Right lobe of liver (tissue), 6 donors: ENCODE measurements at regions not wholly inside any gene's neighbourhood (a gene's known extent, or its start where the extent isn't known, plus 50 kb on each side); places are given as distances from the start of the nearest gene placed in this dataset.
"Not testable (repeated sequence)": the region's sequence is repeated elsewhere in the genome, so short reads cannot be mapped to it uniquely, and the experiment has no call there.

Experiments
- ATAC-seq, 4 donors: fragments of 200-7000 bp; cut with Tn5 transposase; one replicate each; pipeline ENCODE4 v1.9.1; 2020; ENCODE audit warnings: mild to moderate bottlenecking in 4 of 4, moderate library complexity in 4 of 4
- DNase-seq, 3 donors: peaks; one replicate each; pipeline ENCODE4 v3.0.0-alpha.2; 2020
- H3K27ac ChIP-seq, 3 donors: fragments of 200-600 bp; one replicate each; pipeline ENCODE4 v1.8.0; 2022
- H3K27me3 ChIP-seq, 2 donors: fragments of 200-600 bp; one replicate each; pipeline ENCODE4 v1.8.0; 2022
- H3K36me3 ChIP-seq, 4 donors: fragments of 200-600 bp; sonication (generic) in 1 of 4; one replicate each; pipeline versions ENCODE4 v1.5.1 to v1.8.0; 2017 to 2022; ENCODE audit warnings: control low read depth in 1 of 4
- H3K4me1 ChIP-seq, 4 donors: fragments of 200-600 bp; sonication (generic) in 1 of 4; one replicate each; pipeline versions ENCODE4 v1.5.1 to v1.8.0; 2017 to 2022; ENCODE audit warnings: control low read depth in 1 of 4
- H3K4me3 ChIP-seq, 3 donors: fragments of 200-600 bp; one replicate each; pipeline ENCODE4 v1.8.0; 2022
- H3K9me3 ChIP-seq, 4 donors: fragments of 200-600 bp; sonication (generic) in 1 of 4; one replicate each; pipeline versions ENCODE4 v1.5.1 to v1.8.0; 2017 to 2022; ENCODE audit warnings: control low read depth in 1 of 4
- CTCF ChIP-seq, 4 donors: fragments of 200-600 bp in 3 of 4; fragments of 450-650 bp in 1 of 4; IDR thresholded peaks; one replicate each; pipeline versions ENCODE4 v1.5.1 to v1.8.0; 2016 to 2022; ENCODE audit warnings: antibody characterized with exemption in 4 of 4, mild to moderate bottlenecking in 2 of 4
- POLR2A ChIP-seq: fragments of 450-650 bp; IDR thresholded peaks from one replicate; pipeline ENCODE4 v1.6.1; 2017; ENCODE audit warnings: antibody characterized with exemption, mild to moderate bottlenecking
- WGBS: methylation state at CpG from one replicate; pipeline ENCODE4 v1.1.6; 2018; ENCODE audit warnings: low coverage, low lambda C conversion rate; ENCODE audit not compliant: insufficient coverage; ENCODE audit errors: missing lambda C conversion rate; 5-methylcytosine and 5-hydroxymethylcytosine counted together
- intact Hi-C, 2 donors: fragments of 100-400 bp; cut with DNase I; formaldehyde crosslinking; loops; one replicate each; pipeline versions ENCODE4 v1.11.2 to v1.14.1; 2022
- small RNA-seq, 2 experiments: library from RNA; depleted of rRNA; stranded (forward); fragments of <200 nt; gene quantifications; one replicate each; pipeline ENCODE3, GENCODE V24; 2016
- donor health status: DM: no; HTN: yes; CAD: no.
- donor health status: DM: no; HTN: no; CAD: no.
- donor health status: DM: no; HTN: no; CAD: no.
- donor health status: DM: no; HTN: yes; CAD: no.
- donor health status: DM: no; HTN: yes; CAD: no.

GRCh38 chr15:79777916-79778315 is 118.9 kb downstream of the MTHFS start:
- H3K27me3 ChIP-seq: no peaks in the 10 kb centered on the region
- H3K27ac ChIP-seq: no peak overlapping the region
- ATAC-seq (no peak), DNase-seq (no peak)
- TF ChIP-seq CTCF (IDR thresholded peaks at IDR 0.05) (no peak), POLR2A (no peak)
- no peaks in the 10 kb centered on the region for H3K36me3 ChIP-seq
- WGBS: 52% methylated on average over 2 of the region's 2 CpGs
- no peaks in the 10 kb centered on the region for H3K4me1 ChIP-seq
- no peak overlapping the region for H3K4me3 ChIP-seq
- H3K9me3 ChIP-seq: peaks cover 0 to 5% (median 0%) of the 10 kb centered on the region in 4 donors
- intact Hi-C loops: no loop called here

GRCh38 chr15:79778378-79778990 is 118.3 kb downstream of the MTHFS start:
- Histone ChIP-seq H3K27me3 (no peaks in the 10 kb centered on the region), H3K4me1 (no peaks in the 10 kb centered on the region), H3K4me3 (no peak overlapping the region), H3K27ac (no peak overlapping the region), H3K9me3 (peaks cover 0 to 5% (median 0%) of the 10 kb centered on the region in 4 donors), H3K36me3 (no peaks in the 10 kb centered on the region)
- TF ChIP-seq CTCF (IDR thresholded peaks at IDR 0.05): no peak
- TF ChIP-seq POLR2A: no peak
- ATAC-seq (no peak), DNase-seq (no peak)
- WGBS: 96% methylated on average over 3 of the region's 3 CpGs
- intact Hi-C loops: no loop called here

GRCh38 chr15:79779746-79780145 is 117.1 kb downstream of the MTHFS start:
- no peaks in the 10 kb centered on the region for H3K27me3 ChIP-seq
- intact Hi-C loops: no loop called here
- H3K4me1 ChIP-seq: no peaks in the 10 kb centered on the region
- H3K36me3 ChIP-seq: no peaks in the 10 kb centered on the region
- TF ChIP-seq POLR2A: no peak
- no peak for TF ChIP-seq CTCF (IDR thresholded peaks at IDR 0.05)
- no peak overlapping the region for H3K27ac ChIP-seq
- H3K4me3 ChIP-seq: no peak overlapping the region
- peaks cover 0 to 5% (median 0%) of the 10 kb centered on the region in 4 donors for H3K9me3 ChIP-seq
- DNase-seq (no peak), ATAC-seq (no peak)
- 80% methylated on average over 2 of the region's 2 CpGs for WGBS

GRCh38 chr15:79782307-79782706 is 114.5 kb downstream of the MTHFS start:
- H3K36me3 ChIP-seq, DNase-seq, intact Hi-C loops, H3K27me3 ChIP-seq, H3K9me3 ChIP-seq, ATAC-seq, H3K4me3 ChIP-seq, H3K4me1 ChIP-seq, H3K27ac ChIP-seq: not testable (repeated sequence)

Small RNA genes in the stretch of these regions (small RNA-seq; reads per million reads assigned to genes)
- gene AC026826.2 (0 reads per million in 2 experiments), gene AC026826.3 (0 reads per million in 2 experiments)
